Mesenchymal stem cell (in vitro differentiated cells and primary cell): ENCODE measurements at regions not wholly inside any gene's neighbourhood (a gene's known extent, or its start where the extent isn't known, plus 50 kb on each side); places are given as distances from the start of the nearest gene placed in this dataset.
A peak's percentile ranks its signal among the peaks of the same experiment; 100 is the strongest.
"Not testable (repeated sequence)": the region's sequence is repeated elsewhere in the genome, so short reads cannot be mapped to it uniquely, and the experiment has no call there.

Experiments
- DNase-seq: peaks from one replicate; pipeline ENCODE4 v3.0.0-alpha.2; 2013
- H2AFZ ChIP-seq: one replicate; pipeline ENCODE4 v1.6.1; 2013; ENCODE audit warnings: low read depth, mild to moderate bottlenecking, control low read depth, inconsistent platforms, low read length, moderate library complexity
- H2AK5ac ChIP-seq: 2 replicates; pipeline ENCODE4 v1.6.1; 2013; ENCODE audit warnings: low read length, moderate library complexity, mild to moderate bottlenecking, inconsistent platforms; ENCODE audit not compliant: severe bottlenecking
- H2BK120ac ChIP-seq: one replicate; pipeline ENCODE4 v1.6.1; 2013; ENCODE audit warnings: low read depth, mild to moderate bottlenecking, inconsistent platforms, low read length, moderate library complexity
- H2BK12ac ChIP-seq, 2 experiments: one replicate each; pipeline ENCODE4 v1.6.1; 2013; ENCODE audit warnings: inconsistent platforms in 2 of 2, low read length in 2 of 2, mild to moderate bottlenecking in 2 of 2, moderate library complexity in 2 of 2, control low read depth in 1 of 2
- H2BK15ac ChIP-seq: one replicate; pipeline ENCODE4 v1.6.1; 2013; ENCODE audit warnings: mild to moderate bottlenecking, low read depth, inconsistent platforms; ENCODE audit not compliant: poor library complexity, severe bottlenecking
- H2BK5ac ChIP-seq: 2 replicates; pipeline ENCODE4 v1.6.1; 2013; ENCODE audit warnings: low read depth, mild to moderate bottlenecking, low read length, control low read depth, inconsistent platforms; ENCODE audit not compliant: poor library complexity, severe bottlenecking
- H3K14ac ChIP-seq, 2 experiments: one replicate each; pipeline ENCODE4 v1.6.1; 2013; ENCODE audit warnings: inconsistent platforms in 2 of 2, low read length in 2 of 2, control low read depth in 1 of 2, mild to moderate bottlenecking in 1 of 2, moderate library complexity in 1 of 2
- H3K18ac ChIP-seq, 2 experiments: one replicate each; pipeline ENCODE4 v1.6.1; 2013; ENCODE audit warnings: inconsistent platforms in 2 of 2, low read length in 2 of 2, control low read depth in 1 of 2, low read depth in 1 of 2, mild to moderate bottlenecking in 1 of 2
- H3K23ac ChIP-seq, 2 experiments: one replicate each; pipeline ENCODE4 v1.6.1; 2013; ENCODE audit warnings: inconsistent platforms in 2 of 2, low read length in 2 of 2, mild to moderate bottlenecking in 2 of 2, moderate library complexity in 2 of 2, control low read depth in 1 of 2
- H3K27ac ChIP-seq: 2 replicates; pipeline ENCODE4 v1.5.1; 2013; ENCODE audit warnings: mild to moderate bottlenecking, moderate library complexity, low read length, control low read depth, inconsistent platforms; ENCODE audit not compliant: poor library complexity, severe bottlenecking
- H3K27me3 ChIP-seq, 2 experiments: 2 replicates each; pipeline versions ENCODE4 v1.6.1 to v1.7.0; 2013; ENCODE audit warnings: low read length in 2 of 2, mild to moderate bottlenecking in 2 of 2, moderate library complexity in 2 of 2, control low read depth in 1 of 2, inconsistent platforms in 1 of 2; ENCODE audit not compliant: control insufficient read depth in 1 of 2, insufficient read depth in 1 of 2
- H3K36me3 ChIP-seq, 2 experiments: 2 replicates each; pipeline versions ENCODE4 v1.6.1 to v1.7.0; 2013; ENCODE audit warnings: low read length in 2 of 2, control low read depth in 1 of 2, inconsistent platforms in 1 of 2, low read depth in 1 of 2, mild to moderate bottlenecking in 1 of 2; ENCODE audit not compliant: insufficient read depth in 2 of 2, control insufficient read depth in 1 of 2
- H3K4ac ChIP-seq, 2 experiments: one replicate each; pipeline ENCODE4 v1.6.1; 2013; ENCODE audit warnings: inconsistent platforms in 2 of 2, low read length in 2 of 2, mild to moderate bottlenecking in 2 of 2, moderate library complexity in 2 of 2, control low read depth in 1 of 2, low read depth in 1 of 2
- H3K4me1 ChIP-seq: 2 replicates; pipeline ENCODE4 v1.6.1; 2013; ENCODE audit warnings: low read depth, low read length, control low read depth; ENCODE audit not compliant: control insufficient read depth, insufficient read depth
- H3K4me2 ChIP-seq: 2 replicates; pipeline ENCODE4 v1.6.1; 2013; ENCODE audit warnings: low read length, mild to moderate bottlenecking, inconsistent platforms; ENCODE audit not compliant: poor library complexity, severe bottlenecking
- H3K4me3 ChIP-seq, 2 experiments: 2 replicates each; pipeline versions ENCODE4 v1.5.1 to v1.7.0; 2013; ENCODE audit warnings: low read length in 2 of 2, mild to moderate bottlenecking in 2 of 2, control low read depth in 1 of 2, low read depth in 1 of 2; ENCODE audit not compliant: insufficient read depth in 1 of 2
- H3K79me1 ChIP-seq: replicated peaks from 2 replicates; pipeline ENCODE4 v1.6.1; 2013; ENCODE audit warnings: mild to moderate bottlenecking, control low read depth, low read length, inconsistent platforms; ENCODE audit not compliant: poor library complexity, severe bottlenecking
- H3K9ac ChIP-seq: 2 replicates; pipeline ENCODE4 v1.7.0; 2013; ENCODE audit warnings: mild to moderate bottlenecking, low read length, moderate library complexity
- H3K9me3 ChIP-seq: 2 replicates; pipeline ENCODE4 v1.7.0; 2013; ENCODE audit warnings: mild to moderate bottlenecking, low read length; ENCODE audit not compliant: control insufficient read depth
- H4K8ac ChIP-seq: one replicate; pipeline ENCODE4 v1.6.1; 2013; ENCODE audit warnings: inconsistent platforms, mild to moderate bottlenecking, low read length, moderate library complexity
- H4K91ac ChIP-seq: one replicate; pipeline ENCODE4 v1.6.1; 2013; ENCODE audit warnings: mild to moderate bottlenecking, low read length, inconsistent platforms
- WGBS: methylation state at CpG from one replicate; pipeline ENCODE4 v1.1.7; 2013; ENCODE audit warnings: mixed read lengths; 5-methylcytosine and 5-hydroxymethylcytosine counted together

DNA sequence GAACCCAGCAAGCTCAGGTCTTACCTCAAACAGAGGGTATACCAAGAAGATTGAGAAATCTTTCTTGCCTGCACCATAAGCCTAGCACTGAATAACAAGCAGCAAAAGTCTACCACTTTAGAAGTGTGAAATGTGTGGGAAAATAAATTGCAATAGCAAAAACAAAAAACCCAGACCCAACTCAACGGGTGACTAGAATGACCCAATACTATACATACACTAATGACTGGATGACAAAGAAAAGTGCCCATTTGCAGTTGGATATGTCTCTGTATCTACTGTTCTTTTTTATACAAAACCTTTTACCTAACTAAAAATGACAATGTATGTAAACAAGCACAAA lies 950.6 kb downstream of the TRIB2 start:
- no peaks in the 10 kb centered on the region for H3K79me1 ChIP-seq
- no peak overlapping the region for H3K4me2 ChIP-seq
- H2BK5ac ChIP-seq: no peak overlapping the region
- H3K9ac ChIP-seq: no peak overlapping the region
- H3K4ac ChIP-seq: no peak overlapping the region
- no peak overlapping the region for H3K23ac ChIP-seq
- no peak overlapping the region for H2BK15ac ChIP-seq
- H3K18ac ChIP-seq: no peak overlapping the region
- no peak overlapping the region for H2BK120ac ChIP-seq
- no peak overlapping the region for H2AFZ ChIP-seq
- H4K91ac ChIP-seq: no peak overlapping the region
- H3K14ac ChIP-seq: no peak overlapping the region
- no peak overlapping the region for H3K4me3 ChIP-seq
- H2AK5ac ChIP-seq: no peak overlapping the region
- no peaks in the 10 kb centered on the region for H3K4me1 ChIP-seq
- H4K8ac ChIP-seq: no peak overlapping the region
- H3K27me3 ChIP-seq: no peaks in the 10 kb centered on the region
- H3K36me3 ChIP-seq: no peaks in the 10 kb centered on the region
- H3K9me3 ChIP-seq: peaks cover 27% of the 10 kb centered on the region
- WGBS: no CpG with 5 or more reads among the region's 1 CpG
- no peak for DNase-seq
- no peak overlapping the region for H3K27ac ChIP-seq
- H2BK12ac ChIP-seq: no peak overlapping the region

DNA sequence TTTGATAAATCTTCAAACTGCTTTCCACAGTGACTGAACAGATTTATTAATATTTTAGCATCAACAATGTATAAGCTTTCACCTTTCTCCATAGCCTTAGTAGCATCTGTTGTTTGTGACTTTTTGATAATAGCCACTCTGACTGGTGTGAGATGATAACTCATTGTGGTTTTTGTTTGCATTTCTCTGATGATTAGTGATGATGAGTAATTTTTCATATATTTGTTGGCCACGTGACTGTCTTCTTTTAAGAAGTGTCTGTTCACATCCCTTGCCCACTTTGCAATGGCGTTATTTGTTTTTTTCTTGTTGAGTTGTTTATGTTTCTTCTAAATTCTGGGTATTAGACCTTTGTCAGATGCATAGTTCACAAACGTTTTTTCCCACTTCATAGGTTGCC lies 952.9 kb downstream of the TRIB2 start:
- no peak overlapping the region for H3K14ac ChIP-seq
- peaks cover 27% of the 10 kb centered on the region for H3K9me3 ChIP-seq
- H2AK5ac ChIP-seq: no peak overlapping the region
- H3K18ac ChIP-seq: no peak overlapping the region
- H2BK15ac ChIP-seq: no peak overlapping the region
- H2BK120ac ChIP-seq: no peak overlapping the region
- no peak overlapping the region for H3K23ac ChIP-seq
- H3K27ac ChIP-seq: no peak overlapping the region
- H3K4me2 ChIP-seq: no peak overlapping the region
- H2AFZ ChIP-seq: no peak overlapping the region
- no peaks in the 10 kb centered on the region for H3K27me3 ChIP-seq
- no peak overlapping the region for H3K4ac ChIP-seq
- no peak overlapping the region for H2BK5ac ChIP-seq
- no peak overlapping the region for H3K4me3 ChIP-seq
- WGBS: 0% methylated on average over 1 of the region's 3 CpGs
- H3K9ac ChIP-seq: no peak overlapping the region
- no peaks in the 10 kb centered on the region for H3K79me1 ChIP-seq
- H3K36me3 ChIP-seq: no peaks in the 10 kb centered on the region
- H3K4me1 ChIP-seq: no peaks in the 10 kb centered on the region
- no peak overlapping the region for H4K8ac ChIP-seq
- DNase-seq: no peak
- H2BK12ac ChIP-seq: no peak overlapping the region
- H4K91ac ChIP-seq: no peak overlapping the region

DNA sequence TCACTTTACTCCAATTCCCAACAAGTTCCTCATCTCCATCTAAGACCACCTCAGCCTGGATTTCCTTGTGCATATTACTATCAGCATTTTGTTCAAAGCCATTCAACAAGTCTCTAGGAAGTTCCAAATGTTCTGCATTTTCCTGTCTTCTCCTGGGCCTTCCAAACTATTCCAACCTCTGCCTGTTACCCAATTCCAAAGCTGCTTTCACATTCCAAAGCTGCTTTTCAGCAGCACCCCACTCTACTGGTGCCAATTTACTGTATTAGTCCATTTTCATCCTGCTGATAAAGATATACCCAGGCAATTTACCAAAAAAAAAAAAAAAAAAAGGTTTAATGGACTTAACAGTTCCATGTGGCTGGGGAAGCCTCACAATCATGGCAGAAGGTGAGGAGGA lies 957.1 kb downstream of the TRIB2 start:
- H3K4me2 ChIP-seq, H2AK5ac ChIP-seq, H4K8ac ChIP-seq, H3K79me1 ChIP-seq, H3K23ac ChIP-seq, H2BK15ac ChIP-seq, H4K91ac ChIP-seq, H3K14ac ChIP-seq, H3K36me3 ChIP-seq, H3K27me3 ChIP-seq, H3K18ac ChIP-seq, DNase-seq, H3K4me1 ChIP-seq, H3K4me3 ChIP-seq, H2AFZ ChIP-seq, H2BK12ac ChIP-seq, H3K4ac ChIP-seq, H3K27ac ChIP-seq, H2BK5ac ChIP-seq, H2BK120ac ChIP-seq, H3K9ac ChIP-seq: not testable (repeated sequence)
- H3K9me3 ChIP-seq: peaks cover 17% of the 10 kb centered on the region

DNA sequence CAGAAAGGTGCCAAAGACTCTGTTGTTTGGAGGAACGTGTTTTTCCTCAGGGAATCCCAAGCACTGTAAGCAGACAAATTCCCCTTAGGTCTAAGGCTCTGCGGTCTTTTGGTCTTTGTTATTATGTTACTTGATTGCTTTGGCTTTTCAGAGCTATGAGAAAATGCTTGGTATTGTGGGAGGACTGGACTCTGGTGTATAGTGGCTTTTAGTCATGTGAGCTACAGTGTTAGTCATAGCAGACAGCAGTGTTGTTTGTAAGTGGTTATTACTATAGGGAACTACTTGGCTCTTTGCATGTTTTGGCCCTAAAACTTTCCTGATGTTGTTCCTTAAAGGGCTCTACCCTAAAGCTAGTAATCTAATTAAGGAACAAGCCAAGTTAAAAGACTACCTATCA lies 956.2 kb upstream of the LRATD1 start:
- H3K4me2 ChIP-seq: no peak overlapping the region
- no peak overlapping the region for H4K91ac ChIP-seq
- no peaks in the 10 kb centered on the region for H3K27me3 ChIP-seq
- no peak overlapping the region for H3K4ac ChIP-seq
- no peak overlapping the region for H4K8ac ChIP-seq
- H3K36me3 ChIP-seq: no peaks in the 10 kb centered on the region
- H2BK12ac ChIP-seq: no peak overlapping the region
- H2BK15ac ChIP-seq: no peak overlapping the region
- no peak overlapping the region for H2BK120ac ChIP-seq
- no peak overlapping the region for H3K4me3 ChIP-seq
- WGBS: 57% methylated on average over 2 of the region's 2 CpGs
- DNase-seq: peak; percentile 47
- no peak overlapping the region for H3K23ac ChIP-seq
- H3K4me1 ChIP-seq: no peaks in the 10 kb centered on the region
- H2AFZ ChIP-seq: no peak overlapping the region
- H3K9me3 ChIP-seq: peaks cover 11% of the 10 kb centered on the region
- H2AK5ac ChIP-seq: no peak overlapping the region
- no peak overlapping the region for H3K18ac ChIP-seq
- no peak overlapping the region for H3K27ac ChIP-seq
- no peaks in the 10 kb centered on the region for H3K79me1 ChIP-seq
- H3K9ac ChIP-seq: peak overlapping the region; percentile 48
- H2BK5ac ChIP-seq: no peak overlapping the region
- no peak overlapping the region for H3K14ac ChIP-seq
